ENCODE measurements at regions not wholly inside any gene's neighbourhood (a gene's known extent, or its start where the extent isn't known, plus 50 kb on each side); places are given as distances from the start of the nearest gene placed in this dataset.

DNA sequence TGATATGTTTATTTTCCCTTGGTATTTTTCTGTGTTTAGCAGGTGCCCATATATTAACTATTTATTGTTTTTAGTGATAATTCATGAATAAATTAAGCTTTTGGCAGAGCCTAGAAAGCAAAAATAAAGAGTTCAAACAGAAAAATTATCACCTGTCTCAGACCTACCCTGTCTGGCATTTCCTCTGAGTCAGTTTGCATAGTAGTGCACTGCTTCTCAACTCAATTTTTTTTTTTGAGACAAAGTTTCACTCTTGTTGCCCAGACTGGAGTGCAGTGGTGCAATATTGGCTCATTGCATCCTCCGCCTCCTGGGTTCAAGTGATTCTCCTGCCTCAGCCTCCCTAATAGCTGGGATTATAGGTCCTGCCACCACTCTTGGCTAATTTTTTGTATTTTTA is 793.9 kb downstream of the SUCLG1 start:
- DNase-seq = no peak
- no peak overlapping the region for H3K27ac Mint-ChIP-seq
- H3K4me3 Mint-ChIP-seq = no peak overlapping the region
- no peaks in the 10 kb centered on the region for H3K4me1 Mint-ChIP-seq
- H3K9me3 Mint-ChIP-seq = peaks cover 2 to 6% (median 4%) of the 10 kb centered on the region in 6 donors
- no peaks in the 10 kb centered on the region for H3K36me3 Mint-ChIP-seq
- no peaks in the 10 kb centered on the region for H3K27me3 Mint-ChIP-seq (ENCODE audit: low read depth in 3 of 3)

DNA sequence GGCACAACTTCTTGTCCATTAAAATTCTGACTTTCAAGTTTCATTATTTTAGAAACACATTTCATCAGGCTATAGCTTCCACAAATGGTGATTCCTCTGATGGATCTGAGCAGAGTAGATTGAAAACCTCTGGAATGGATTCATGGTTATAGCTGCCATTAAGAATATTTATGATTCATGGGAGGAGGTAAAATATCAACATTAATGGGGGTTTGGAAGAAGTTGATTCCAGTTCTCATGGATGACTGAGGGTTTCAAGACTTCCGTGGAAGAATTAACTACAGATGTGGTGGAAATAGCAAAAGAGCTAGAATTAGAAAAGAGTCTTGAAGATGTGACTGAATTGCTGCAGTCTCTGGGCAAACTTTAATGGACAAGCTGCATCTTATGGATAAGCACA is 797.4 kb downstream of the SUCLG1 start:
- no peak for DNase-seq
- peaks cover 0 to 6% (median 3%) of the 10 kb centered on the region in 6 donors for H3K9me3 Mint-ChIP-seq
- H3K4me1 Mint-ChIP-seq = no peaks in the 10 kb centered on the region
- H3K4me3 Mint-ChIP-seq = no peak overlapping the region
- H3K27me3 Mint-ChIP-seq (ENCODE audit: low read depth in 3 of 3) = no peaks in the 10 kb centered on the region
- no peaks in the 10 kb centered on the region for H3K36me3 Mint-ChIP-seq
- no peak overlapping the region for H3K27ac Mint-ChIP-seq

DNA sequence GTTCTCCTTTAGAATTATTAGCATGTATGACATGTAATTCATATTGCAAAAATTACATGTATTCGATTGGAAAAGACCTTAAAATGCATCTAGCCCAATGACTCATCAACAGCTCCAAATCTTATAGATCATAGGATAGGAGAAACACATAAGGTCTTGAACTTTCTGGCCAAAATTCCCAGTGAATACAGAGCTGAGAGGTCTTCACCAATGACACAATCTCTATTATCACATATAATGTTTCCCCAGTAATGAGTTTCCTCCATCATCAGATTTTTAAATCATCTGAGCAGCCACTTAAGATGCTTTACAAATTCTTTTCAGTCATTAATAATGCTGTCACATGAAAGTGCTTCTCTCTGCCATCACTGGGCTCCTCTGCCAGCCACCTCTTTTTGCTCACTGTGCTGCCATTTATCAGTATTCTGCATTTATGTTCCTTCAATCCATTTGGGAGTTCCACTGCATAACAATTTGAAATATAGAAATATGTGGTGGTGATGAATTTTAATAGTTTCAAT is 804.9 kb downstream of the SUCLG1 start:
- no peaks in the 10 kb centered on the region for H3K27me3 Mint-ChIP-seq (ENCODE audit: low read depth in 3 of 3)
- H3K9me3 Mint-ChIP-seq = peaks cover 0 to 13% (median 0%) of the 10 kb centered on the region in 6 donors
- H3K36me3 Mint-ChIP-seq = no peaks in the 10 kb centered on the region
- no peak overlapping the region for H3K27ac Mint-ChIP-seq
- H3K4me3 Mint-ChIP-seq = no peak overlapping the region
- H3K4me1 Mint-ChIP-seq = no peaks in the 10 kb centered on the region
- DNase-seq = no peak

DNA sequence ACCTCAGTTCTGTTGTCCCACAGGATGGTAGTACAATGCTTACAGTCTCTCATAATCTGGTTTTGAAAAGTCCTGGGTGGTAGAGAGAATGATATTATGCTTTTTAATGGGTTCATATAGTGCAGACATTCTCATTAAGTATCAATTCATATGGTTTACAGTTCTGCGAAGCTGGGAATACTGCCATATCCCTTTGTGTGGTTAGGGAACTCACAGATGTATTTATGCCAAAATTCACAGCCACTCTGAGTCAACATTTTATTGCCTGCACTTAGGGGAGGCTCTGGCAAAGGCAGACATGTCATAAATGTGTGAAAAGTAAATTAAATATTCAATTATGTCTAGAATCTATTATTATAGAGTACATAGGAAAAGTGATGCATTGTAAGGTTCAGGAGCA is 808.2 kb downstream of the SUCLG1 start:
- Mint-ChIP-seq H3K9me3 (peaks cover 0 to 18% (median 2%) of the 10 kb centered on the region in 6 donors), H3K4me3 (no peak overlapping the region), H3K36me3 (no peaks in the 10 kb centered on the region), H3K4me1 (no peaks in the 10 kb centered on the region), H3K27me3 (ENCODE audit: low read depth in 3 of 3) (no peaks in the 10 kb centered on the region), H3K27ac (no peak overlapping the region)
- DNase-seq = no peak

DNA sequence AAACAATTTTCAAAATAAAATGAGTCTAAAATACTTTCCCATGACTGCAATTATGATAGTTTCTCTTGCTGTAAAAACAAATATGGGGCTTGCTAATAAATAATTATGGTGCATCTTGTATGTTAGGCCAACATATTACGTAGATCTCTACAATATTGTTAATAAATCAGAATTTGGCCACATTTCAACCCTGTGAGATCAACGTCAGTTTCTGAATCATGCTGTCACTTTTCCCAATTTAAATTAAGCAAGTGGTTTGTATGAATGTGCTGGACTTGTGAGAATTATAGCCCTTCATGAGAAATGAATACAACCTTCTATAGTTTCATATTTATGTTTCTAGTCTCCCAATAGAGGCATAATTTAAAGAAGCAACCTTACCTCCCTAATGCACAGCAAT is 808.9 kb downstream of the SUCLG1 start:
- H3K27me3 Mint-ChIP-seq (ENCODE audit: low read depth in 3 of 3) = no peaks in the 10 kb centered on the region
- no peak overlapping the region for H3K4me3 Mint-ChIP-seq
- H3K4me1 Mint-ChIP-seq = no peaks in the 10 kb centered on the region
- no peak overlapping the region for H3K27ac Mint-ChIP-seq
- no peak for DNase-seq
- H3K9me3 Mint-ChIP-seq = peaks cover 0 to 18% (median 2%) of the 10 kb centered on the region in 6 donors
- H3K36me3 Mint-ChIP-seq = no peaks in the 10 kb centered on the region

DNA sequence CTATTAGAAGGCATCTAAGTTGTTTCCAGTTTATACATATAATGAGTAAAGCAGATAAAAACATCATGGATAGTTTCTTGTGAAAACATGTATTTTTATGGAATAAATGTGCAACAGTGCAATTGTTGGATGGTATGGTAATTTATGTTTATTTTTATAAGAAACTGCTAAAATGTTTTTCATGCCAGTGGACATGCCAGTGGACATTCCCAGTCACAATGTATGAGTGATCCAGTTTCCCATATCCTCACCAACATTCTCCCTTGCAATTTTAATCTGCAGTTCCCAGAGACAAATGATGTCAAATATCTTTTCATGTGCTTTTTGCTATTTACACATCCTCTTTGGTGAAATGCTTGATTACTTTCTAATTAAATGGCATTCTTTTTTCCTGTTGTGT is 818.6 kb downstream of the SUCLG1 start:
- DNase-seq = no peak
- H3K36me3 Mint-ChIP-seq = no peaks in the 10 kb centered on the region
- H3K27me3 Mint-ChIP-seq (ENCODE audit: low read depth in 3 of 3) = peaks cover 0 to 3% (median 0%) of the 10 kb centered on the region in 3 donors
- no peak overlapping the region for H3K27ac Mint-ChIP-seq
- no peaks in the 10 kb centered on the region for H3K4me1 Mint-ChIP-seq
- no peak overlapping the region for H3K4me3 Mint-ChIP-seq
- peaks cover 3 to 18% (median 9%) of the 10 kb centered on the region in 6 donors for H3K9me3 Mint-ChIP-seq

DNA sequence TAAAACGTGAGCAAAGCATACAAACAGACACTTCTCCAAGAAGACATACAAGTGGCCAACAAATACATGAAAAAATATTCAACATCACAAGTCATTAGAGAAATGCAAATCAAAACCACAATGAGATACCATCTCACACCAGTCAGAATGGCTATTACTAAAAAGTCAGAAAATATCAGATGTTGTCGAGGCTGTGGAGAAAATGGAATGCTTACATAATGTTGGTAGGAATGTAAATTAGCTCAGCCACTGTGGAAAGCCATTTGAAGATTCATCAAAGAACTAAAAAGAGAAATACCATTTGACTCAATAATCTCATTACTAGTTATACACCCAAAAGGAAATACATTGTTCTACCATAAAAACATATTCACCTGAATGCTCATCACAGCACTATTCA is 825.7 kb downstream of the SUCLG1 start:
- H3K27me3 Mint-ChIP-seq (ENCODE audit: low read depth in 3 of 3) = peaks cover 0 to 6% (median 4%) of the 10 kb centered on the region in 3 donors
- peaks cover 4 to 17% (median 7%) of the 10 kb centered on the region in 6 donors for H3K9me3 Mint-ChIP-seq
- H3K36me3 Mint-ChIP-seq = no peaks in the 10 kb centered on the region
- H3K4me3 Mint-ChIP-seq = no peak overlapping the region
- no peak for DNase-seq
- H3K27ac Mint-ChIP-seq = no peak overlapping the region
- H3K4me1 Mint-ChIP-seq = no peaks in the 10 kb centered on the region

DNA sequence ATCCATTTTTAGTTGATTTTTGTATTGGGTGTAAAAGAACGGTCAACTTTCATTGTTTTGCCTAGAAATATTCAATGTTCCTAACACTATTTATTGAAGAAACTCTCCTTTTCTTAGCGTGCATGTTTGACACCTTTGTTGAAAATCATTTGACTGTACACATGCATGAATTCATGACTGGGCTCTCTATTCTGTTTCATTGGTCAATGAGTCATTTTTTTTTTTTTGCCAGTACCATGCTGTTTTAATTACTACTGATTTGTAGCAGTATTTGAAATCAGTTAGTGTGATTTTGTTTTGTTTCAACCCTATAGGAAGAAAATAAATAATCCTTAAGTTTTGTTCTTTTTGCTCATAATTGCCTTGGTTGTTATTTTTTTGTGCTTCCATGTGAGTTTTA is 828.7 kb downstream of the SUCLG1 start:
- Mint-ChIP-seq H3K4me3 (no peak overlapping the region), H3K36me3 (no peaks in the 10 kb centered on the region), H3K27ac (no peak overlapping the region), H3K27me3 (ENCODE audit: low read depth in 3 of 3) (peaks cover 0 to 4% (median 3%) of the 10 kb centered on the region in 3 donors), H3K9me3 (peaks cover 4 to 14% (median 8%) of the 10 kb centered on the region in 6 donors), H3K4me1 (no peaks in the 10 kb centered on the region)
- DNase-seq = no peak

DNA sequence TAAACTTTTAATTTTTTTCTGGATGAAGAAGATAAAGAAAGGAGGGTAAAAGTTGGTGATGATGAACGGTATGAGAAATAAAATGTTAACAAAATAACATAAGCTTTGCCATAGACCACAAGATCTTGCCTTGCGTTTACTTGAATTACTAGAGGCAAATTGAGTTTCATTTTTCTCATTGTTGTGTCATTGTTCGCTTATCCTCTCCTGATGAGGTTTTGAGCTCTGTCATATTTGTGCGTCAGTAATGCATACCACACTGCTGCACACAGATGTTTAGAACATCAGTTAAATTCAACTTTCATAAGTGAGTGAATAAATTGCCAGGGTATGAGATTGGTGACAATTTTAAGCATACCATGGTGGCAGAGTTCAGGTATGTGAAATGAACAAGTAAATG is 843.6 kb downstream of the SUCLG1 start:
- Mint-ChIP-seq H3K36me3 (no peaks in the 10 kb centered on the region), H3K4me3 (no peak overlapping the region), H3K9me3 (peaks cover 10 to 33% (median 13%) of the 10 kb centered on the region in 6 donors), H3K27ac (no peak overlapping the region), H3K4me1 (no peaks in the 10 kb centered on the region), H3K27me3 (ENCODE audit: low read depth in 3 of 3) (no peaks in the 10 kb centered on the region)
- DNase-seq = no peak

DNA sequence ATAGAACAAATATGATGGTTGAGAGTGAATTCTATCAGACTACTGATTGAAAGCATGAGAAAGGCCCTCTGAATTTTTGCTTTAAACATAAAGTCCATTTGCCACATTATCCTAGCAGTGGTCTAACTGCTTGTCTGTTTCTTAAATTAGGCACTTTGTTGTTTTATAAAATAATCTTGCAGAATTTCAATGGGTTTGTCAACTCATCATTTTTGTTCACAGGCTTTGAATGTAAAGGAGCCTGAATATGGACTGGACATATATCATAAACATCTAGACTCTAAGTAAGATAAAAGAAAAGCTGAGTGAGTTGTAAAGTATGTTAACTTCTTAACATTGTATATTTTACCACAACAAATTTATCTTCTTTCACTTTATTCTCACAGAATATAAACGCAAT is 845.9 kb downstream of the SUCLG1 start:
- Mint-ChIP-seq H3K4me1 (no peaks in the 10 kb centered on the region), H3K9me3 (peaks cover 7 to 27% (median 13%) of the 10 kb centered on the region in 6 donors), H3K36me3 (no peaks in the 10 kb centered on the region), H3K27me3 (ENCODE audit: low read depth in 3 of 3) (no peaks in the 10 kb centered on the region), H3K4me3 (no peak overlapping the region), H3K27ac (no peak overlapping the region)
- no peak for DNase-seq

DNA sequence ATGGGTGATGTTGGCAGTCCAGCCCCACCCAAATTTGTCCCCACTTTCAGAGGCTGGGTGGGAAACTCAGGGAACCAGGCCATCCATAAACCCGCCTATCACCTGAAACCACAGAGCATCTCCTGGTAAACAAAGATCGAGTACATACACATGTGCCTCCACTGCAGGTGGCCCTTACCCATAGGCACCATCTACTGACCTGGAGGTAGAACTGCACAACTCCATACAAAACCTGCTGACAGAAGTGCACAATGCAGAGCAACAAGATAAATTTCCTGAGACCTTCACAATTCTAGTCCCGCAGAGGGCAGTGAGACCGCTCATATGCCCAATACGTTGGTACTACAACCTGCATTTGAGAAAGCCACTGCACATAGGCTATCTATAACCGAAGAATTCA is 856.3 kb downstream of the SUCLG1 start:
- H3K27ac Mint-ChIP-seq = no peak overlapping the region

DNA sequence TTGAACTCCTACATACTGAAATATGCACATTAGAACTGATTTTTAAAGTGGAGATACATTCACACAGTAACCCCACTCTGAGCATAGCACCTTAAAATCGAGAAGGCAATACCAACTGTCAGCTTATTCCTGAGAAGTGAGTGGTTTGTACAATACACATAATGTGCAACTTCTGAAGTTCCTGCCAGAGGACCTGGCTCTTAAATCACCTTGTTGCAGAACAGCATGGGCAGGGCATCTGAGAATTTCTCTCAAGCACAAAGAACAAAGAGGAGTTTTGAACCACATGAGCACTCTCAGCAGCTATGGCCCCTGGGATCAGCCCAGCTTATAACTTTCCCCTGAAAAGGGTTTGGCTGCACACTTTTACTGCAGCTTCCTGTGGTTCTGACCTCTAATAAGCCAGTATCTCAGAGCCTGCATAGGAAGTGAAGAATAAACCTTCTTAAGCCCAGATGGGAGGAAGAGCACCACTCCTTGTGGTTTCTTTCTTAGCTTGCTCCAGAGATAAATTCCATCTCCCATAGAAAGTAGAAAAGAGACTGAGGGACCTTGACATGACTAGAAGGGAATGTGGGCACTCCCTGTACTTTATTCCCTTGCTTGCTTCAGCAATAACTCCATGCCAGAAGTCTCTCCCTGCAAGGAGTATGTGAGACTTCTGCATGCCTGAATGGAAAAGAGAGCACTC is 862.3 kb downstream of the SUCLG1 start:
- peaks cover 0 to 3% (median under 1%) of the 10 kb centered on the region in 3 donors for H3K27me3 Mint-ChIP-seq (ENCODE audit: low read depth in 3 of 3)
- peaks cover 1 to 61% (median 13%) of the 10 kb centered on the region in 6 donors for H3K9me3 Mint-ChIP-seq

More for the DNA sequence above, 856.3 kb downstream of the SUCLG1 start:
- Mint-ChIP-seq H3K4me3 (no peak overlapping the region), H3K4me1 (no peaks in the 10 kb centered on the region), H3K9me3 (peaks cover 7 to 44% (median 26%) of the 10 kb centered on the region in 6 donors), H3K36me3 (peaks cover 0 to 3% (median 0%) of the 10 kb centered on the region in 3 donors), H3K27me3 (ENCODE audit: low read depth in 3 of 3) (peaks cover 0 to 2% (median under 1%) of the 10 kb centered on the region in 3 donors)
- DNase-seq = no peak

DNA sequence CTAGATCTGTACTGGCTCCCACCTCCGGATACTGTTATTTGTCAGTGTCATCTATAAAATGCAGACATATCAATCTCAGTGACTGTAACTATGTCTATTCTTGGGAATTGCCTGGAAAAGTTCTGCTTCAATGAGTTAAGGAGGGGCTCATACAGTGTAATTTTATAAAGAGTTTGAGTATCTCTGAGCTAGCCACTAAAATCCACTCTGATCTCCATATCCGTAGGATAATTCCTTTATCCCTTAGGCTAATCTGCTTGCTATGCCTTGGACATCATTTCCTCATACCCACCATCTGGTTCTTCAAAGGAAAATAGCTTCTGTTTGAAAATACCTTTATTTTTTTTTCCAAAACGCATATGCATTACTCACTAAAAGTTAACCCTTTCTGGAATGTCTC is 863.2 kb downstream of the SUCLG1 start:
- Mint-ChIP-seq H3K36me3 (no peaks in the 10 kb centered on the region), H3K4me3 (no peak overlapping the region), H3K27ac (no peak overlapping the region), H3K27me3 (ENCODE audit: low read depth in 3 of 3) (peaks cover 0 to 3% (median 0%) of the 10 kb centered on the region in 3 donors), H3K4me1 (no peaks in the 10 kb centered on the region), H3K9me3 (peaks cover 1 to 60% (median 13%) of the 10 kb centered on the region in 6 donors)
- no peak for DNase-seq

More for the DNA sequence above, 862.3 kb downstream of the SUCLG1 start:
- no peak for DNase-seq
- H3K27ac Mint-ChIP-seq = no peak overlapping the region
- H3K4me3 Mint-ChIP-seq = no peak overlapping the region
- no peaks in the 10 kb centered on the region for H3K4me1 Mint-ChIP-seq
- H3K36me3 Mint-ChIP-seq = no peaks in the 10 kb centered on the region

DNA sequence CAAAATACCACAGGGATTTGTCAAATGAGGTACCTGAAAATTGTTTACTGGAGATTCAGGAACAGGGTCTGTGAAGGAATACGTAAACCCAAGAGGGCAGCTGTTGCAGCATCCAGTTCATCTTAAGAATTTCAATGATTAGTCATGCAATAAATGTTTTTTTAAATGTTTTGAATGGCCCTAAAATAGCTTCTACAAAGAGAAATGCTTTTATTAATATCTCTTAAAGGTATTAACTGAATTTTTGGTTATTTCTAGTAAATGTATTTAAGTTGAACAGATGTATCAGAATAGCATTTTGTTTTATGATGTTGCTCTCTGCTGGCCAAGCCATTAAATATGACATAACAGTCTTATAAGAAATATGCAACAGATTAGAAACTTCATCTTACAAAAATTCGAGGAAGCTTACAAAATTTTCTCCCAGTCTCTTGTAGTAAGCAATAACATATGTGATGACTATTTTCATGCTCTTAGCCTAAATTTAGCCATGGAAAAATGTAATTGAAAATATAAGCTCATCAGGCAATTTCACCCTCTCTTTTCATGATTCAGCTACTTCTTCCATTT is 863.9 kb downstream of the SUCLG1 start:
- H3K4me1 Mint-ChIP-seq = no peaks in the 10 kb centered on the region
- DNase-seq = no peak
- peaks cover 0 to 3% (median 0%) of the 10 kb centered on the region in 3 donors for H3K27me3 Mint-ChIP-seq (ENCODE audit: low read depth in 3 of 3)
- H3K27ac Mint-ChIP-seq = no peak overlapping the region
- no peaks in the 10 kb centered on the region for H3K36me3 Mint-ChIP-seq
- H3K9me3 Mint-ChIP-seq = peaks cover 0 to 53% (median 13%) of the 10 kb centered on the region in 6 donors
- no peak overlapping the region for H3K4me3 Mint-ChIP-seq
